H9 (cell line): ENCODE measurements at regions not wholly inside any gene's neighbourhood (a gene's known extent, or its start where the extent isn't known, plus 50 kb on each side); places are given as distances from the start of the nearest gene placed in this dataset.

Experiments used
- DNase-seq: peaks from one replicate; pipeline ENCODE4 v3.0.0-alpha.2; 2017
- H2AFZ ChIP-seq: one replicate; pipeline ENCODE4 v1.6.1; 2013; ENCODE audit warnings: mild to moderate bottlenecking, low read length, control low read depth, moderate library complexity
- H2AK5ac ChIP-seq: 2 replicates; pipeline ENCODE4 v1.6.1; 2013; ENCODE audit warnings: low read length, control low read depth, mixed read lengths; ENCODE audit not compliant: insufficient read length
- H2BK120ac ChIP-seq: one replicate; pipeline ENCODE4 v1.6.1; 2013; ENCODE audit warnings: low read depth, mild to moderate bottlenecking, low read length, control low read depth, inconsistent platforms; ENCODE audit not compliant: poor library complexity, severe bottlenecking
- H2BK12ac ChIP-seq: 2 replicates; pipeline ENCODE4 v1.6.1; 2013; ENCODE audit warnings: low read length, control low read depth, mixed read lengths, low read depth; ENCODE audit not compliant: insufficient read length
- H2BK15ac ChIP-seq: 2 replicates; pipeline ENCODE4 v1.6.1; 2013; ENCODE audit warnings: low read depth, low read length, control low read depth
- H2BK20ac ChIP-seq: one replicate; pipeline ENCODE4 v1.6.1; 2013; ENCODE audit warnings: low read depth, mild to moderate bottlenecking, low read length, control low read depth, inconsistent platforms; ENCODE audit not compliant: poor library complexity, severe bottlenecking
- H2BK5ac ChIP-seq: 2 replicates; pipeline ENCODE4 v1.6.1; 2013; ENCODE audit warnings: low read length, control low read depth, mixed read lengths; ENCODE audit not compliant: insufficient read length
- H3K14ac ChIP-seq: 2 replicates; pipeline ENCODE4 v1.6.1; 2013; ENCODE audit warnings: low read length, control low read depth; ENCODE audit not compliant: insufficient read depth
- H3K18ac ChIP-seq: 2 replicates; pipeline ENCODE4 v1.6.1; 2013; ENCODE audit warnings: low read depth, mild to moderate bottlenecking, mixed read lengths, low read length, control low read depth; ENCODE audit not compliant: insufficient read length
- H3K23ac ChIP-seq: 2 replicates; pipeline ENCODE4 v1.6.1; 2013; ENCODE audit warnings: low read length, control low read depth, mixed read lengths, low read depth; ENCODE audit not compliant: insufficient read length
- H3K23me2 ChIP-seq: 2 replicates; pipeline ENCODE4 v1.6.1; 2013; ENCODE audit warnings: low read depth, mild to moderate bottlenecking, mixed read lengths, low read length, control low read depth; ENCODE audit not compliant: insufficient read length, poor library complexity, severe bottlenecking
- H3K27ac ChIP-seq: 2 replicates; pipeline ENCODE4 v1.5.1; 2013; ENCODE audit warnings: low read length, control low read depth, mixed read lengths, low read depth; ENCODE audit not compliant: insufficient read length
- H3K27me3 ChIP-seq: 2 replicates; pipeline ENCODE4 v1.6.1; 2013; ENCODE audit warnings: low read length, control low read depth, inconsistent platforms; ENCODE audit not compliant: insufficient read depth
- H3K4ac ChIP-seq: 2 replicates; pipeline ENCODE4 v1.6.1; 2013; ENCODE audit warnings: low read depth, mild to moderate bottlenecking, control low read depth, inconsistent platforms, low read length, moderate library complexity
- H3K4me1 ChIP-seq: 2 replicates; pipeline ENCODE4 v1.6.1; 2013; ENCODE audit warnings: low read length, control low read depth, inconsistent platforms; ENCODE audit not compliant: insufficient read depth
- H3K4me2 ChIP-seq: 2 replicates; pipeline ENCODE4 v1.6.1; 2013; ENCODE audit warnings: low read length, control low read depth, mixed read lengths; ENCODE audit not compliant: insufficient read length, insufficient read depth
- H3K56ac ChIP-seq: 2 replicates; pipeline ENCODE4 v1.6.1; 2013; ENCODE audit warnings: low read depth, mild to moderate bottlenecking, mixed read lengths, low read length, control low read depth; ENCODE audit not compliant: insufficient read length
- H3K79me1 ChIP-seq: 2 replicates; pipeline ENCODE4 v1.6.1; 2013; ENCODE audit warnings: low read depth, mild to moderate bottlenecking, moderate library complexity, low read length, control low read depth, inconsistent platforms; ENCODE audit not compliant: insufficient read depth, poor library complexity, severe bottlenecking
- H3K79me2 ChIP-seq: 2 replicates; pipeline ENCODE4 v1.6.1; 2013; ENCODE audit warnings: low read length, control low read depth, inconsistent platforms; ENCODE audit not compliant: insufficient read depth
- H3K9ac ChIP-seq: 2 replicates; pipeline ENCODE4 v1.6.1; 2013; ENCODE audit warnings: low read length, control low read depth, mixed read lengths; ENCODE audit not compliant: insufficient read length; ENCODE audit errors: extremely low read depth
- H3K9me3 ChIP-seq: one replicate; pipeline ENCODE4 v1.6.1; 2013; ENCODE audit warnings: low read depth, low read length, inconsistent platforms; ENCODE audit not compliant: control insufficient read depth
- H3T11ph ChIP-seq: one replicate; pipeline ENCODE4 v1.6.1; 2013; ENCODE audit warnings: mild to moderate bottlenecking, low read length, control low read depth, inconsistent platforms
- H4K20me1 ChIP-seq: one replicate; pipeline ENCODE4 v1.6.1; 2013; ENCODE audit not compliant: control insufficient read depth, insufficient read length, insufficient read depth
- H4K5ac ChIP-seq: 2 replicates; pipeline ENCODE4 v1.6.1; 2013; ENCODE audit warnings: low read depth, mild to moderate bottlenecking, mixed read lengths, low read length, control low read depth; ENCODE audit not compliant: insufficient read length
- H4K8ac ChIP-seq: replicated peaks from 2 replicates; pipeline ENCODE4 v1.6.1; 2013; ENCODE audit warnings: low read length, control low read depth, mixed read lengths, low read depth; ENCODE audit not compliant: insufficient read length
- H4K91ac ChIP-seq: 2 replicates; pipeline ENCODE4 v1.6.1; 2013; ENCODE audit warnings: low read depth, mild to moderate bottlenecking, moderate library complexity, mixed read lengths, low read length, control low read depth; ENCODE audit not compliant: insufficient read length
- H3K27ac Mint-ChIP-seq, 3 experiments: 2 replicates in 2 of 3; 3 replicates in 1 of 3; pipeline ENCODE4 v1.8.0; 2020 to 2021; ENCODE audit warnings: mixed read lengths in 3 of 3, mild to moderate bottlenecking in 1 of 3, moderate library complexity in 1 of 3
- H3K27me3 Mint-ChIP-seq: 2 replicates; pipeline ENCODE4 v1.8.0; 2021; ENCODE audit warnings: low read depth, mild to moderate bottlenecking, moderate library complexity, mixed read lengths
- H3K36me3 Mint-ChIP-seq, 3 experiments: 2 replicates in 2 of 3; 3 replicates in 1 of 3; pipeline ENCODE4 v1.8.0; 2020 to 2021; ENCODE audit warnings: low read depth in 3 of 3, mixed read lengths in 3 of 3; ENCODE audit not compliant: insufficient read depth in 1 of 3
- H3K4me1 Mint-ChIP-seq, 2 experiments: 2 replicates each; pipeline ENCODE4 v1.8.0; 2020; ENCODE audit warnings: mixed read lengths in 2 of 2
- H3K4me3 Mint-ChIP-seq, 2 experiments: 2 replicates in 1 of 2; 3 replicates in 1 of 2; pipeline ENCODE4 v1.8.0; 2020 to 2021; ENCODE audit warnings: mild to moderate bottlenecking in 2 of 2, mixed read lengths in 2 of 2, moderate library complexity in 1 of 2
- H3K9me3 Mint-ChIP-seq, 2 experiments: 2 replicates in 1 of 2; 3 replicates in 1 of 2; pipeline ENCODE4 v1.8.0; 2020; ENCODE audit warnings: mild to moderate bottlenecking in 2 of 2, mixed read lengths in 2 of 2, moderate library complexity in 1 of 2
- CTCF ChIP-seq: fragments of 200-600 bp; sonication (generic); conservative IDR thresholded peaks from 3 replicates; pipeline ENCODE4 v1.8.0; 2021; ENCODE audit warnings: antibody characterized with exemption, mild to moderate bottlenecking
- WGBS: extraction: QIAGEN DNeasy Blood & Tissue Kit; methylation state at CpG from one replicate; pipeline ENCODE4 v1.1.7; 2013; ENCODE audit warnings: missing lambda C conversion rate, low lambda C conversion rate, mixed read lengths; ENCODE audit not compliant: insufficient read length; ENCODE audit errors: extremely low coverage; 5-methylcytosine and 5-hydroxymethylcytosine counted together

- Mint-ChIP-seq H3K27me3 (no peaks in the 10 kb centered on the region), H3K36me3 (no peaks in the 10 kb centered on the region), H3K4me1 (peaks cover 14 to 18% of the 10 kb centered on the region in 2 experiments), H3K4me3 (no peak overlapping the region), H3K27ac (peak overlapping the region in 1 of 3 experiments; percentile 52; a peak in 1 of 7 replicates), H3K9me3 (no peaks in the 10 kb centered on the region)
- H3K4me2 ChIP-seq, result no peak overlapping the region
- H3K79me2 ChIP-seq, result no peaks in the 10 kb centered on the region
- no peak overlapping the region for H2AFZ ChIP-seq
- H2BK20ac ChIP-seq, result no peak overlapping the region
- no peak overlapping the region for H3K23ac ChIP-seq
- H3K27ac ChIP-seq, result no peak overlapping the region
- no peaks in the 10 kb centered on the region for H4K20me1 ChIP-seq
- H3T11ph ChIP-seq, result no peak overlapping the region
- no peak overlapping the region for H4K8ac ChIP-seq
- no peak overlapping the region for H2BK15ac ChIP-seq
- no peak overlapping the region for H3K18ac ChIP-seq
- no peaks in the 10 kb centered on the region for H3K4me1 ChIP-seq
- H2BK5ac ChIP-seq, result no peak overlapping the region
- H4K91ac ChIP-seq, result no peak overlapping the region
- H3K27me3 ChIP-seq, result no peaks in the 10 kb centered on the region
- WGBS, result no CpG with 5 or more reads among the region's 4 CpGs
- no peak overlapping the region for H3K4ac ChIP-seq
- peak; percentile 42 for DNase-seq
- H3K9me3 ChIP-seq, result no peaks in the 10 kb centered on the region
- no peak overlapping the region for H2AK5ac ChIP-seq
- H3K79me1 ChIP-seq, result no peaks in the 10 kb centered on the region
- TF ChIP-seq CTCF, result peak; percentile 27; the same call in 1 of the 3 replicates
- no peak overlapping the region for H3K14ac ChIP-seq
- H2BK120ac ChIP-seq, result no peak overlapping the region
- H3K9ac ChIP-seq, result no peak overlapping the region
- H4K5ac ChIP-seq, result no peak overlapping the region
- H2BK12ac ChIP-seq, result no peak overlapping the region
- H3K56ac ChIP-seq, result no peak overlapping the region
- H3K23me2 ChIP-seq, result no peaks in the 10 kb centered on the region
These were observed 504.9 kb downstream of the VRK1 start for GRCh38 chr14:97301931-97302559.
